ENCODE measurements at regions not wholly inside any gene's neighbourhood (a gene's known extent, or its start where the extent isn't known, plus 50 kb on each side); places are given as distances from the start of the nearest gene placed in this dataset.

DNA sequence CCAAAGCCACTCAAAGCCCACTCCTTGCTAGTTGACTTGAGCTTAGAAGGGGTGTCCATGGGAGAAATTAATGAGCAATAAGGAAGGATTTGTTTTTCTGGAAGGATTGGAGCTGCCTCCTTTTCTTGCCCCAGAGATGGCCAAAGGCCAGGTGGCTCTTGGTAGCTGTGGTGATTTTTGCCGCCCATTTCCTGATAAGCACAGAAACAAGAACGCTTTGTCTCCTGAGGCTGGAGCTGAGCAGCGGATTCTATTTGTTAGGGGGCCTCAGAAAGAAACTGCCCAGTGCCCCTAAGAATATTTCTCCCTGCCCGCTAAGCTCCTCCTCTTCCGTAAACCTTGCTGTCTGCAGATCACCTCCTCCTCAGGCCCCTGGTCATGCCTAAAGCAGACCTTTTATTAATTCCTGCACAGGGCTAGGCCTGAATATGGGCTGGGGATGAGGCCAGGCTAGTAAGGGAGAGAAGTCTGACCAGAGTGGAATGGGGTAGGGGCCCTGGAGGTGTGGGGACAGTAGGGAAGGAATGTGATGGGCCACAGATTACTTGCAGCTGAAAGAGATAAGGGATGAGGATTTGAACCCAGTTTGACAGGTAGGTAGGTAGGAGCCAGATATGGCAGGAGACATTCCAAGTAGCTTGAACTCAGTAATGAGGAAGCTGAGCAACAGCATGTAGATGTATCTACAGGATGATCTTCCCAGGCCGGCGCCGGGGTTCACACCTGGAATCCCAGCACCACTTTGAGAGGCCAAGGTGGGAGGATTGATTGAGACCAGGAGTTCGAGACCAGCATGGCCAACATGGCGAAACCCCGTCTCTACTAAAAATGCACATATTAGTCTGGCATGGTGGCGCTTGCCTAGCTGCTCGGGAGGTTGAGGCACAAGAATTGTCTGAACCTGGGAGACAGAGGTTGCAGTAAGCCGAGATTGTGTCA, 71.2 kb upstream of the NAA20 start:
- no peak overlapping the region for H3K4me3 ChIP-seq (ENCODE audit: low read depth, poor library complexity, severe bottlenecking)
- WGBS, 2 donors, result 86% methylated on average over 14 of the region's 14 CpGs
- intact Hi-C loops (cut with DNase I; ENCODE audit: low total_unique reads), result no loop called here
- DNase-seq (ENCODE audit: low spot score in 2 of 2), result no peak
- TF ChIP-seq, protein P1, sequence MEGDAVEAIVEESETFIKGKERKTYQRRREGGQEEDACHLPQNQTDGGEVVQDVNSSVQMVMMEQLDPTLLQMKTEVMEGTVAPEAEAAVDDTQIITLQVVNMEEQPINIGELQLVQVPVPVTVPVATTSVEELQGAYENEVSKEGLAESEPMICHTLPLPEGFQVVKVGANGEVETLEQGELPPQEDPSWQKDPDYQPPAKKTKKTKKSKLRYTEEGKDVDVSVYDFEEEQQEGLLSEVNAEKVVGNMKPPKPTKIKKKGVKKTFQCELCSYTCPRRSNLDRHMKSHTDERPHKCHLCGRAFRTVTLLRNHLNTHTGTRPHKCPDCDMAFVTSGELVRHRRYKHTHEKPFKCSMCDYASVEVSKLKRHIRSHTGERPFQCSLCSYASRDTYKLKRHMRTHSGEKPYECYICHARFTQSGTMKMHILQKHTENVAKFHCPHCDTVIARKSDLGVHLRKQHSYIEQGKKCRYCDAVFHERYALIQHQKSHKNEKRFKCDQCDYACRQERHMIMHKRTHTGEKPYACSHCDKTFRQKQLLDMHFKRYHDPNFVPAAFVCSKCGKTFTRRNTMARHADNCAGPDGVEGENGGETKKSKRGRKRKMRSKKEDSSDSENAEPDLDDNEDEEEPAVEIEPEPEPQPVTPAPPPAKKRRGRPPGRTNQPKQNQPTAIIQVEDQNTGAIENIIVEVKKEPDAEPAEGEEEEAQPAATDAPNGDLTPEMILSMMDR (IDR thresholded peaks at IDR 0.05), result no peak
- TF ChIP-seq POLR2A (IDR thresholded peaks at IDR 0.05), result no peak

DNA sequence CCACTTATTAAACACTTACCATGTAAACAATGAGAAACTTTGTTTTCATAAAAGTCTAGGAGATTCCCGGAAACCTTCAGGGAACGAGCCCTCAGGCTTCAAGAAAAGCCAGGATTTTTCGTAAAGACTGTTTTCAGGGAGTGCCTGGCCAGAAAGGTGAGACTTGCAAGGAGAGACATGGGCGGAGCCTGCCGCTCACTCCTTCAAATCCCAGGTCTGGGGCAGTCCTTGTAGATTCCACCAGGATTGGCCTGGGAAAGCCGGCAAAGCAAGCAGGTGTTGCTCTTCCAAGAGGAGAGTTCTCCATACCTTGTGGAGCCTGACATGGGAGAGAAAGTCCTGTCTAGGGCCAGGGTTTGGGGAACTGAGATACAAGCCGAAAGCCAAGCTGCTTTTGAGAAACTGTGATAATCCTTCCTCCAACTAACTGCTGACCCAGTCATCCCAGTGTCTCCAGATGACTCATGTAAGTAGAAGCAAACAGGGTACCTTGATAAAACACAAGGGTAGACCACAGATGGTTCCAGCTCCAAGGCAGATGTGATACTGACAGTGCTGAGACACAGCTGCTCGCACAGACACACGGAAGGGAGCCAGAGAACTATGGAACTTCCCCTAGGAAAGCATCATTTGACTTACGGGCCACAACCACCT, 69.4 kb upstream of the NAA20 start:
- TF ChIP-seq POLR2A (IDR thresholded peaks at IDR 0.05), result no peak
- TF ChIP-seq, protein P1 (IDR thresholded peaks at IDR 0.05), result no peak
- H3K4me3 ChIP-seq (ENCODE audit: low read depth, poor library complexity, severe bottlenecking), result no peak overlapping the region
- intact Hi-C loops (cut with DNase I; ENCODE audit: low total_unique reads), result no loop called here
- DNase-seq (ENCODE audit: low spot score in 2 of 2), result no peak
- 67 to 86% methylated on average over 10 of the region's 10 CpGs for WGBS, 2 donors

DNA sequence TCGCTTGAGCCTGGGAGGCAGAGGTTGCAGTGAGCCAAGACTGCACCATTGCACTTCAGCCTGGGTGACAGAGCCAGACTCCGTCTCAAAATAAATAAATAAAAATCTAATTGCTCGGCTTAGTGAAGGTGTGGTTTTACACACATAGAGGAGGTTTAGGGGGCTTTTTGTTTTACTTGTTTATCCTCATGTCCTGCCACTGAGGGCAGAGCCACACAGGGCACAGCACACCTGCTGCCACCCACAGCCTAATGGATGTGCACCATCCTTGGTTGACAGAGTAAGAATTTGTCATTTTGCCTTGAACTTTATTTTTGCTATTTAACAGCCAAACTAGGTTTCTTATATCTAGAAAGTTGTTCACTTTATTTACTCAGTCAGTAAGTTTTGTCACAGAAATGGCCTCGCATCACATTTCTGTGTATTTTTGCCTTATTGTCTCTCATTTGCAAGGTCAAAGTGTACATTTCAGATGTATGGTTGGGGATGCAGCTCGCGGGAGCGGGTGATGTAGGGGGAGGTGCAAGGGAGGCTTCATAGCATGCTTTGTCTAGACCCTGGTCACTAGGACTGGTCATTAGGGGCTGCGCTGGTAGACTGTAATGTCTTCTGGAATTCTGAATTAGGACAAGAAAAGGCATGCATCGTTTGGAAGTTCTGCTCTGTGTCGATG, 67.8 kb upstream of the NAA20 start:
- H3K4me3 ChIP-seq (ENCODE audit: low read depth, poor library complexity, severe bottlenecking), result no peak overlapping the region
- 78 to 89% methylated on average over 10 of the region's 10 CpGs for WGBS, 2 donors
- intact Hi-C loops (cut with DNase I; ENCODE audit: low total_unique reads), result no loop called here
- no peak for TF ChIP-seq POLR2A (IDR thresholded peaks at IDR 0.05)
- TF ChIP-seq, protein P1 (IDR thresholded peaks at IDR 0.05), result no peak
- no peak for DNase-seq (ENCODE audit: low spot score in 2 of 2)

DNA sequence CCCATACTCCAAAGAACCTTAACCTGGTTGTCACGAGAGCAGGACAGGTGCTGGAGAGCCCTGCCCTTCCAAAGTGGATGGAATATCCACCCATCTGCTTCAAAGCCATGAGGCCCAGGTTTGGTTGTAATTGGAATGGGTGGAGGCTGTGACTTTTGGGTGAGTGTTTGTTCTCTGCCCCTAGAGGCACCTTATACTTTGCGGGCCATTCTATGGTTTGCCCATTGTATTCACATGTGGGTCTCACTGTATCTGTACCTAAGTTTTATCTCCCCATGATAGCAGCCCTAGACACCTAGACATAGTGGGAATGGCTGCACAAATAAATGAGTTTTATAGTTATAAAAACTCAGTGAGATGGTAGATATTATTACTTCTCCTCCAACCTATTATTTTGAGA, 67.1 kb upstream of the NAA20 start:
- H3K4me3 ChIP-seq (ENCODE audit: low read depth, poor library complexity, severe bottlenecking), result no peak overlapping the region
- DNase-seq (ENCODE audit: low spot score in 2 of 2), result no peak
- WGBS, 2 donors, result 92 to 97% methylated on average over 2 of the region's 2 CpGs
- intact Hi-C loops (cut with DNase I; ENCODE audit: low total_unique reads), result no loop called here
- TF ChIP-seq POLR2A (IDR thresholded peaks at IDR 0.05), result no peak
- TF ChIP-seq, protein P1 (IDR thresholded peaks at IDR 0.05), result no peak

DNA sequence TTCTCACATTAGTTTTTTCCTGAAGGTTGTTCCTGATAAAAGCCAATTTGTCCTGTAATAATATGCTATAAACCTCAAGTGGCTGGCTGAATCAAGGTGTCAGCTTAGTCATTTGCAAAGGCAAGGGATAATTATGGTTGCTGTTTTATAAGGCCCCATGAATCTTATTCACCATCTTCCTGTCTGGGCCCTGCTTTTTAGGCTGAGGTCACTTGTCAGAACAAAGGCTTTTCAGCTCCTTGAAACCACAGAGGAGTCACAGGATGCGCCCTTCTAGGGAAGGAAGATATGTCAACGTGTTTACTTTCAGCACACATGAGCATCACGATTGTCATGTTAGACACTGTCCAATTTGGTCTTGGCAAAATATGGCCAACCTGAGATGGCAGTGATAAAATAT, 64.8 kb upstream of the NAA20 start:
- no peak for TF ChIP-seq POLR2A (IDR thresholded peaks at IDR 0.05)
- TF ChIP-seq, protein P1 (IDR thresholded peaks at IDR 0.05), result no peak
- intact Hi-C loops (cut with DNase I; ENCODE audit: low total_unique reads), result no loop called here
- DNase-seq (ENCODE audit: low spot score in 2 of 2), result no peak
- no peak overlapping the region for H3K4me3 ChIP-seq (ENCODE audit: low read depth, poor library complexity, severe bottlenecking)
- 85 to 87% methylated on average over 3 of the region's 3 CpGs for WGBS, 2 donors
